Head of caudate nucleus (tissue), 42 donors: ENCODE measurements at regions not wholly inside any gene's neighbourhood (a gene's known extent, or its start where the extent isn't known, plus 50 kb on each side); places are given as distances from the start of the nearest gene placed in this dataset.

ENCODE experiments used
- DNase-seq, 42 donors: peaks; one replicate each; pipeline versions ENCODE4 v3.0.0 to v3.0.0-alpha.2; 2020 to 2021; ENCODE audit warnings: mixed read lengths in 7 of 42
- intact Hi-C: fragments of 100-400 bp; cut with DNase I; formaldehyde crosslinking; loops from one replicate; pipeline ENCODE4 v1.15.0; 2022

DNA sequence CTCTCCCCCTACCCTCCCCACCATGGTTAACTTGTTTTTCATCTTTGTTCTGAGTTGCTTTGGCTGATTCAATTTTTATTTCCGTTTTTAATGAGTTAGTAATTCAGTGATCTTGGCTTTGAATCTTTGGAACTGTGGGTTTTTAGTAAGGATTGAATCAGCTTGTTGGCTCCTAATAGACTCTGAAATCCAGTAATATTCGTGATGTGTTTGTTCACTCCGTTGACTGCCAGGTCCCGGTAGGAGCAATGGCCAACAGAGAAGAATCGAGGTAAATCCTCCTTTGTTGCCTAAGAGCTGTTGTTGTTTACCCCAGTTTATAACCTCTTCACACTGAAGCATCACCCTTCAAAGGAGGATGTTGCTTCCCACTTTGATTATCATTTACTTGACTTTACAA lies 92.7 kb downstream of the PCSK1 start:
- intact Hi-C loops: no loop called here
- peak in 1 of 42 donors; percentile 52 for DNase-seq

DNA sequence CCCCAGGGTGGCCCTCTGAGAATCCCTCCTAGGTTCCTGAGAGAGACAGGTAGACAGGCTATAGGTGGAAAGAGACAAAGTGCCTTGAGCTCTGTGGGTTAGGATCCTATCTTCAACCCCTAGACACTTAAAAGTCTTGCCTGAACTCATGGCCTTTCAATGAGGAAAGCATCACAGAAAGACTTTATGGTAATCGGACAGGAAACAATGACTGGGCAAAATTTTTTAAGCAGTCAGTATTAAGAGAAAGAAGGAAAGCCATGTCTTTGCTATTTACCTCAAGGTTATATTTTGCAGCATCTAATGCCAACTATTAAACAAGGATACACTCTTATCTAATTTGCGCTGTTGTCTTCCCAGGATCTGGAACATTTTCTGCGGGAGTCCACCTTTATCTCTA lies 93.2 kb downstream of the PCSK1 start:
- DNase-seq: no peak
- intact Hi-C loops: loop anchor here (5.0 kb wide), 1 partner anchor 378 kb away; the partner anchor contains the start of gene ELL2

DNA sequence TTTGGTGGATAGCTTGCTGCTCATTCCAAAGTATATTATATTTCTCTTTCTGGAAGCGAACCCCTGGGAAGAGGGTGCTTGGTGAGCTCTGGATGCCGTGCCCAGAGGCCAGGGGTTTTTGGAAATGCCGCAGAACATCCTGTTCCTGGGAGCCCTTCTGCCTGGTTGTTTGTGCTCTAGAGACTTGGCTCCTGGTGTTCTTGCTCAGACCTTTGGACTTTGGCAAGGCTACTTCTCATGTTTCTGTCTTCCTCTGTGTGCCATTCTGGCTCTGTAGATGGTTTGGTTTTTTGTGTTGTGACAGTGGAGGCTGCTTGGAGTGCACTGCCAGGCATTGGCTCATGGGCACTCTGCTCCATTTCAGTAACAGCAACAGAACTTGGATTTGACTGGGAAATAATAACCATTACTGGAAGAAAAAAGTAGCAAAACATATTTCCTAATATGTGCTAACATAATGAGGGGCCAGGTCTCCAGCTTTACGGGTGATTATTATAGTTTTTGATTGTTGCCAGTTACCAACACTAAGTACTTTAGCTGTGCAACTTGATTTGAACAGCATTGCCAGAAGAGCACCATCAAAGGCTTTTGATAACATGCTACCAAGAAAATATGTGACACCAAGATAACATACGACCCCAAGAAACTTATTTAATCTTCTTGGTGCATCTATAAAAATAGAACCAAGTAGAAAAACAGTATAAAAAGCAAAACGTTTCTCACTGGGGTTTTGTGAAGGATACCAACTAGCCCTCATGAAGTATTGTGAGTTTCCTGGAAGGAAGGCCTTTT lies 94.2 kb downstream of the PCSK1 start:
- intact Hi-C loops: loop anchor here (5.0 kb wide), 1 partner anchor 377 kb away; the partner anchor contains the start of gene ELL2
- DNase-seq: peak in 10 of 42 donors; percentile 3 to 61 (median 31)

DNA sequence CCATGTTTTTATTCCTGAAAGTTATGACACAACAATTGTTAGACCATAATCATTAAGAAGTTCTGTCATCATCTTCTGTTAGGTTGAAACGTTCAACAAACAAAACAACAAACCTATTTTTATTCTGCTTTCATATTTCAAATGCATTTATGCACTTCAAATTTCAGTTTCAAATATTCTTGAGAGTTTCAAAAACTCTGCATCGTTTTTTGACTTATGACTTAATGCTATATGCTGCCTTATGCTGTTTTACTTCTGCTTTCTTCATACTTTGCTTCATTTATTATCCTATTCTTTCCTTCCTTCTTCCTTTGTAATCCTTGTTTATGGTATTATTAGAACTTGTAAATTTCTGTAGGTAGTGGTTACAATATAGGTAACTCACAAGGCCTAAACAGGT lies 95.0 kb downstream of the PCSK1 start:
- intact Hi-C loops: loop anchor here (5.0 kb wide), 1 partner anchor 376 kb away; the partner anchor contains the start of gene ELL2
- no peak for DNase-seq

DNA sequence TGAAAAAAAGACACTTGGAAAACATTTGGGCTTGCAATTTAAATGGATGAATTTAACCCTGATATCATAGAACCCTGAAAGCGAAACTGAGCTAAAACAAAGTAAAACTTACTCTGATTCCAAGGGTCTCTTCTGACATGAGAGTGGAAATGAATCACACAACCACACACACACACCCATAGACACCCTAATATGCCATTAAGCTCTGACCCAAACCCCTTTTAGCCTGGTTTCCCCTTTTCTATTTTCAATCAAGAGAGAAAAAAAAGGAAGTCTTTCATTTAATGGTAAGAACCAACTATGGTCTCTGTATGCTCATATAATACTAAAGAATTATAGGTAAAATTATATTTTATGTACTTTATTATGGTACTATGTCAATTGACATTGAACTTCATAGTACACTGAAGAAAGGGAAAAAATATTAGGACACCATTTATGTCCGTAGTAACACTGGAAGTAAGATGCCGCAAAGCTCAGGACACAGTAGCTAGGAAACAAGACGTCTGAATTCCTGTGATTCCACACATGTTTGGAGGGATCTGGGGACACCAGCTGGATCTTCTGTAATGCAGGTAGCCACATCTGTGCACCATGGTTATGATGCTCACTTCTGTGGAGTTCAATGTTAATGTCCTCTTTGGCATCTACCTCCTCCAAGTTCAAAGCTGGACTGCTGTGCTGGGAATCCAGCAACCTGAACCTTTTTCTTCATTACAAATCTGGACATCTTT lies 95.8 kb downstream of the PCSK1 start:
- intact Hi-C loops: loop anchor here (2.0 to 5.0 kb wide), 2 partner anchors 375 to 476 kb away; partner anchors contain the start of gene ELL2
- no peak for DNase-seq

DNA sequence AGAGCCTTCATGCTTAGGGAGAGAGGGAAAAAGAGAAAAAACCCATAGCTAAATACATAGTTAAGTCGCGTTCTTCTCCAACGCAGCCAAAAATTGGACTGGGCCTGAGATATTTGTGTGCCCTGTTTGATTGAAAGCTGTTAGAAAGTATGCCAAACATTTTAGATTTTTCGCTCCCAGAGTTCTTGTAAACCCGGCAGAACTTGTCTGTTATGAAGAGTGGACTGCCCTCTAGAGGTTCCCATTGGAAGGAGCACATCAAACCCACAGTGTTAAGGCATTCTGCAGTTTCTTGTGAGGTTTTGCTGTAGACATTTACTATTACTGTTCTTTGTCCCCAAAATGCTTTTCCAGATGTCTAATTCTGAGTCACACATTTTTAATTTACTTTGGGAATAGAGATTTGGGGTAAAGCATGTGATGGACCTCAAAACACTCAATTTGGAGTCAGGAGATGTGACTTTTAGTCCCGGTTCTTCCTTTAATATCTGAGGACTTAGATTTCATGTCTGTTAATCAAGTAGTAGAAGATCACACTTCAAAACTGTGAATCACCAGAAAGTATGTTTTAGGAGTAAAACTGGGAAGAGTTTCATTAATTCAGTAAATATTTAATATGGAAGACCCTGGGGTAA lies 96.6 kb downstream of the PCSK1 start:
- peak in 39 of 42 donors; percentile 17 to 91 (median 76) for DNase-seq
- intact Hi-C loops: loop anchor here (2.0 to 5.0 kb wide), 2 partner anchors 374 to 476 kb away; partner anchors contain the start of gene ELL2

DNA sequence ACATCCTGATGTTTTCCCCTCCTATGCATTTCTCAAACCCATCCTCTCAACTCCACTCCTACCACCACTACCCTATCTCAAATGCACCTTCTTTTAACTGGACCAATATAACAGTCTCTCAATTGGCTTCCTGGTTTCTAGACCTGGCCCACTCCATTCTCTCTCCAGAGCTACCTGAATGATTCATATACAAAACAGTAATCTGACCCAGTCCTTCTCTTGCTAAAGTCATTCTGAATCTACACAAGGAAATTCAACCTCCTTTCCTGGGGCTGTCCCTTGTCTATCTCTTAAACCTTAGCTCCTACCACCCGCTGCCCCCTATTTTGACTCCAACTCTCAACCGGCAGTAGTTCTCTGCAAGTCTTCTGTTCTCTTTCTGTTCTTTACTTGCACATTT lies 97.2 kb downstream of the PCSK1 start:
- DNase-seq: no peak
- intact Hi-C loops: loop anchor here (2.0 to 5.0 kb wide), 2 partner anchors 374 to 475 kb away; partner anchors contain the start of gene ELL2

DNA sequence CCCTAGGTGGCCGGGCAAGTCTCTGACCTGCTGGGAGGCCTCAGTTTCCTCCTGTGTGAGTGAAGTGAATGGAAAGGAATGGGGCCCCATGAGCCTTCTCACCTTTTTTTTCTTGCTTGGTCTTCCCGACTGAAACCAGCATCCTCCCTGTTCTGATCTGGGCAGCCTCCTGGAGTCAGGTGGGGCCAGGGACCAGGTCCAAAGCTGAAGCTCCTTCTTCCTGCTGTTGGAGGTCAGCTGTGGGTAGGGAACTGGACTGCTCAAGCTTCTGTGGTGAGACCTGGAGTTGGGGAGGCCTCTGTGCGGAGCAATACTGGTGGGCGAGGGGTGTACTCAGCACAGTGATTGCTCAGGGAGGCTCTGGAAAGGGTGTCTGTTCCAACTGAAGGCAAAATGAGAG lies 99.7 kb downstream of the PCSK1 start:
- DNase-seq: no peak
- intact Hi-C loops: no loop called here

DNA sequence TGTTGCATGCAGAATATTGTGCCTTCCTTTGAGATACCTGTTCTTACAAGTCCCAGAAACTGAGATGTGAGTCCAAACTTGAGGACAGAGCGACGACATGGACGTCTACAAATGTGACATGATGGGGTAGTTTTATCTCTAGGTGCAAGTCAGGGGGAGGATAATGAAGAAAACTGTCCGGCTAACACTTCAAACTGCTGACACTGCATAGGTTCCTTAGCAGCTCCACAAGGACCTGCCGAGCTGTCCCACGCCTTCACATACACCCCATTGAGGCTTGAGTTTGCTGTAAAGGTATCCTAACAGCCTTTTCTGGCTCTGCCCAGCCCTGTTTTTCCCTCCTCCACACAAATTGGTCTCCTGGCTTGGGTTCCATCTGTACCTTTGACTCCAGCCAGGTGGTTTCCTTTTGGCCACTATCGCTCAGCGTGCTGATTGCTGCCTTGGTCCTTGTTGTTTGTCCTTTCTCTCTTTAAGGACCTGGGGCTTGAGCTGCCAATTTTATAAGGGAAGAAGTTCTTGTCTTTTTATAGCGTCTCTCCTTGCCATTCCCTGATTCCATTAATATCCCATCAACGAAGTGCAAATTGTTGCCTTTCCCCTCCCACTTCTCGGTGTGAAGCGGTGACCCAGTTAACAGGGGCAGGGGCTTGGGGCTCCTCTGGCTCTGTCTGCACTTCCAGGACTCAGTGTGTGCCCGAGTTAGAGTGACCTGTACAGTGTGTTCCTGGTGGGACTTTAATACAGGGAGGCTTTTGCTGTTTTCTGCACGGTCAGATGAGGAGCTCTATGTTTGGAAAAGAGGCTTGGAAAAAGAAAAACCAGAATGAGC lies 100.3 kb downstream of the PCSK1 start:
- DNase-seq: no peak
- intact Hi-C loops: no loop called here

DNA sequence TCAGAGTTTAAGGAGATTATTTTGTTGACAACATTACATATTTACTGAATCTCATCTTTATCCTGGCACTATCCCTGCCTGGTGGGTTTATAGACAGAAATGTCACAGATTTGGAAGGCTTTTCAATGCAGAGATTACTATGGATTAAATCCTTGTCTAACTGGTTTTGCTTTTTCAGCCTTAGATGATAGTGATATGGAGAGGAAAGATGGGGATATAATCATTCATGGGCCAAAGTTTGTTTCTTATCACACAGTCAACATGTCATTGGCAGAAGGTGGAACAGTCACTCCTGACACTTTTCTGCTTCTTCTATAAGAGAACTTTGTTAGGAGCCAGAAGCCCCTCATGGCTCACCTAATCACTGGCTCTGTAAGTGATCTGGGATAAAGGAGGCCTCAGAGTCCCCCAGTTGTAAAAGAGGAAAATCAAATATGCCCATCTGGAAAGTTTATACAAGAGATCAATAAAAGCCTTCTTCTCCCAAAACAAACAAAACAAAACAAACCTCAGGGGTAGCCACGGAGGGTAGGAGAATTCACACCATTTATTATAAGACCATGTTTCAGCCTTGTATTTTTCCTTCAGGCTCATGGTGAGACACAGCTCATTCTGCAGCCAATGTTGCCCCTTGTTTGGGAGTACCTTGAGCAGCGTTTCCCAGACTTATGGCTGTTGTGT lies 101.2 kb downstream of the PCSK1 start:
- intact Hi-C loops: no loop called here
- DNase-seq: no peak

DNA sequence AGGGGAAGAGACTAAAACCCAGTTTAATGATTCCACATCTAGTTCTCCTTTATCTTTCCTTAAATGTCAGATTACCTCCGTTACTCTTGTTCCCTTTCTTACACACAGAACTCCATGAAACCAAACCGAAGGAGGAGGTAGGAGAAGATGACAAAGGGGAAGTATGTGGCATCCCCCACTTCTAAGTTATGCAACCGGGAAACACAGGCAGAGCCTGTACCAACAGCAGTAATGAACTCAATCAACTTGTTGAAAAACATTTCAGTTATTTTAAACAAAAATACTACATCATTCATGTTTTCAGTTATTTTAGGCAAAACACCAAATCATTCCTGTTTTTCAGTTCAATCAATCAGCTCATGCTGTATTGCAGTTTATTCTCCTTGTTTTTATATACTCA lies 101.8 kb downstream of the PCSK1 start:
- intact Hi-C loops: no loop called here
- peak in 18 of 42 donors; percentile 10 to 69 (median 29) for DNase-seq

DNA sequence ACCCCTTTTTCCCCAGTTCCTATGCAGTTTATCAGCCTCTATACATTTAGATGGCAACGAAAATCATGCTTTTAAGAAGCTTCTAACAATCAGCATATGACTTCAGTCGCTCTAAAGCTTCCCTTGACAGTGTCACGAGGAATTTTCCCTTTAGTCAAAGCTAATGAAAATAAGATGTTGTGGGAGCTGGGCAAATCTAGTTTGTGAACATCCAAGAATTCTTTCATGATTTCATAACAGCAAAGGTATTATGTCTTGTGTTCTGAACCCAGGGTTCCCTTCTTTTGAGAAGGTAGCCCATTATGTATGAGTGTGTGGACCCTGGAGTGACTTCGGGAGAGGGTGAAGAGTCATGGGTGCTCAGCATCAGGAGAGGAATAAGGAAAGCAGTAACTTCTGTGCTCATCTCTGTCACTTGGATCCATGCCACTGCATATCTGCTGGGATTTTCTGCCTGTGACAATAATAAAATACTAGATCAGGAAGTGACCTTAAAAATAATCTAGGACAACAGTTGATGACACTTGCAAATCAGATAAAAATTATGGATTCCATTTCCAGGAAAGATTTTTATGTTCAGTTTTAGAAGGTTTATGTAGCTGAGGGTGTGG lies 102.4 kb downstream of the PCSK1 start:
- DNase-seq: no peak
- intact Hi-C loops: no loop called here

DNA sequence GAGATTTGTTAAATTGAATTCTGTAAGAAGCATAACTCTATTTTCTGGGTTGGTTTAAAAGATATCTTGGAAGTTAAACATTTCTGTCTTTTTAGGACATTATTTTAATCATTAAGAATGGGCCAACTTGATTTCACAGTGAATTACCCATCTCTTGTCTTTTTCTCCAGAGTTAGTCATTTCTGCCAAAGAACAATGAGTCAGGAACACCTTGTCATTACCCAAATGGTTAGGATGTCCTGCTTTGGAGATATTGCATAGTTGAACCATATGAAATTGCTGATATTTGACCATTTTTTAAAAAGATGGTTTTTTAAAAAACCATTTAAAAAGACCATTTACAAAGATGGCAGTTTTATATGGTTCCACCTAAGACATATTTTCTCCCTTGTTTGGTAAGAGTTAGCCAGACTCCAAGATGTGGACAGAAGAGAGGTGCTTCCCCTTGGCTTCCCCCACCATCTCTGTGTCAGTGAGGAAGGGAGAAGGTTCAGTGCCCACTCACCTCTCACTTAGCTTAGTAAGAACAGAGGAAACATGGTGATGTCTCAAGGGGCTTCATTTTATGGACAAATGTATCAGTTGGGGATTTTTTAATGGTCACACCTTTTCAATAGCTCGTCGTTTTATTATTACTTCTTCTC lies 103.0 kb downstream of the PCSK1 start:
- intact Hi-C loops: no loop called here
- DNase-seq: no peak

DNA sequence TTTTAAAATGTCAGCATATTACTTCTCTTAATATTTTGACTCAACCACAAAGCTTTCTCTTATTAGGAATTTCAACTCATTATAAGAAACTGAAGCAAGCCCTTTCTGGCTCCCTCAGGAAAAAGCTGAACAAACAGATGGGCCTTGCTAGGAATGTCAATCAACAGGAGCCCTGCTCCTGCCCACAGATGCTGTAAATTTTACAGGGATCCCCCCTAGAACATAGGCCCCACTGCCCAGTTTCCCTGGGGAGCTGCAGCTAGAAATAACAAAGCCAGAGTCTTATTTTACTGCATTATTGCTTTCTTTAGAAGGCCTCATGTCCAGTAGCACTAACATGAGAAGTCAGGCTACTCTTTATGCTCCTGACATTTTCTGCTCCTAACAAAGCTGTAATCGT lies 103.8 kb downstream of the PCSK1 start:
- no peak for DNase-seq
- intact Hi-C loops: no loop called here

DNA sequence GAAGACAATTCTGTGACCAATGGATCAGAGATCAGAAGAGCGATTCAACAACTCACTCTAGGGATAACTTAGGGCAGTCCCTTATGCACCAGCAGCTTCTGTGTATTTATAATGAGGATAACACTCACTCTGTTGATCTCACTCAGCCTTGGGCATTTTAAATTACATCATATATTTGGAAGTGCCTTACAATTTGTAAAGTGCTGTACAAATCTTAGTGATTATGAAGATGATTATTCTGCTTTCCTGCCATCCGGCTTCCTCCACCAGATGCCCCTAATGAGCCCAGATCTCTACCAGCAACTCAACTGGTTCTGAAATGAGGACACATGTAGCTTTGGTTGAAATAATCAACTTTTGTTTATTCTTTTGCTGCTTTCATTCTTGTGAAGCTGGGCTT lies 105.3 kb downstream of the PCSK1 start:
- intact Hi-C loops: no loop called here
- no peak for DNase-seq

DNA sequence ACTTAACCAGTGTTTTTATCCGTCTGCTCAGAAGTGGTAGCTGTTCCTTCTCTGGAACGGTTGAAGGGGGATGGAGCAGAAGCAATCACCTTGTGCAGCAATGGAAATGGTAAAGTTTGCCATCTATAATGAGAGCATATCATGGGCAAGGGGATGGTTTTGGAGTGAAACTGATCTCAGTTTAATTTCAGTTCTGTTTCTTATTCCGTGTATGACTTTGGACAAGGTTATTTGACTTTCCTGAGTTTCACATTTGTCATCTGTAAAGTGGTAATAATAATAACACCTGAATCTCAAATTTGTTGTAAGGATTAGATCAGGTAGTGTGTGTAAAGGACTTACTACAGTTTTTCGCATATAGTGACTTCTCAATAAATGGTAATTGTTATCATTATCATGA lies 106.1 kb downstream of the PCSK1 start:
- intact Hi-C loops: no loop called here

DNA sequence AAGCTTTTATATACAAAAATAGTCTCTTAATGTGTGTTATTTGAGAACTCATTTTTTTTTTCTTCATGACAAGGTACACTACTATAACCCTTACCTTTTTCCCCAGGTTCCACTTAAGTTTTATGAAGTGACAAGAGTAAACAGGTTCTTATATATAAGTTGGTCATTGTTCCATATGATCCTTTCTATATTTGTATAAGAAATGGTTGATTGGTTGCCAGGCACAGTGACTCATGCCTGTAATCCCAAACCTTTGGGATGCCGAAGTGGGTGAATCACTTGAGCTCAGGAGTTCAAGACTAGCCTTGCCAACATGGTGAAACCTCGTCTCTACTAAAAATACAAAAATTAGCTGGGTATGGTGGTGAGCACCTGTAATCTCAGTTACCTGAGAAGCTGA lies 108.3 kb downstream of the PCSK1 start:
- no peak for DNase-seq
- intact Hi-C loops: no loop called here

More for the DNA sequence above, 106.1 kb downstream of the PCSK1 start:
- DNase-seq: no peak
